Large intestine (tissue), 3 donors: ENCODE measurements at regions not wholly inside any gene's neighbourhood (a gene's known extent, or its start where the extent isn't known, plus 50 kb on each side); places are given as distances from the start of the nearest gene placed in this dataset.

ENCODE experiments used
- DNase-seq, 2 donors: peaks; one replicate each; pipeline versions ENCODE4 v3.0.0 to v3.0.0-alpha.2; 2013
- H3K27ac ChIP-seq: one replicate; pipeline ENCODE4 v1.5.1; 2013; ENCODE audit warnings: low read length
- H3K27me3 ChIP-seq: 2 replicates; pipeline ENCODE4 v1.6.1; 2013; ENCODE audit warnings: low read length; ENCODE audit not compliant: control insufficient read depth, insufficient read depth
- H3K36me3 ChIP-seq: 2 replicates; pipeline ENCODE4 v1.6.1; 2013; ENCODE audit warnings: low read length; ENCODE audit not compliant: control insufficient read depth, insufficient read depth
- H3K4me1 ChIP-seq: one replicate; pipeline ENCODE4 v1.6.1; 2013; ENCODE audit warnings: low read length; ENCODE audit not compliant: control insufficient read depth, insufficient read depth
- H3K4me3 ChIP-seq: one replicate; pipeline ENCODE4 v1.5.1; 2013; ENCODE audit warnings: low read length
- H3K9me3 ChIP-seq: one replicate; pipeline ENCODE4 v1.6.1; 2013; ENCODE audit warnings: mild to moderate bottlenecking, low read depth, low read length, moderate library complexity; ENCODE audit not compliant: control insufficient read depth
- WGBS: methylation state at CpG from one replicate; pipeline ENCODE4 v1.1.5; 2013; ENCODE audit warnings: low lambda C conversion rate; ENCODE audit not compliant: insufficient coverage; 5-methylcytosine and 5-hydroxymethylcytosine counted together

DNA sequence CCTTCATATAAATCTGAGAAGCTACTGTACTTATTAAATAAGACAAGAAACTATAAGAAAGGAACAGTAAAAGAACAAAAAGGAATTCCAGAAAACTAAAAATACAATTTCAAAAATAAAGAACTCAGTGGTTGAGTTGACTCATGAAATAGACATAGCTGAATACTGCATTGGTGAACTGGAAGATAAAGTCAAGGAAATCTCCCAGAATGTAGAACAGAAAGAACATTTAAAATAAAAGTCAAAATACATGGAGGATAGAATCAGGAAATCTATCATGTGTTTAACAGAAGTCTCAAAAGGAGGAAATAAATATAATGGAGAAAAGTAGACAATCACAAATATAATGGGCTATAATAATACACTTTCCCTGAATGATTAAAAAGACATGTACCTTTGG, 136.4 kb upstream of the PMFBP1 start:
- no peak for DNase-seq
- no peak overlapping the region for H3K4me3 ChIP-seq
- H3K27me3 ChIP-seq = no peaks in the 10 kb centered on the region
- H3K36me3 ChIP-seq = no peaks in the 10 kb centered on the region
- H3K9me3 ChIP-seq = no peaks in the 10 kb centered on the region
- H3K27ac ChIP-seq = no peak overlapping the region
- no peaks in the 10 kb centered on the region for H3K4me1 ChIP-seq

GRCh38 chr16:72302332-72302731, 130.4 kb upstream of the PMFBP1 start:
- Histone ChIP-seq H3K27me3 (peaks cover 10% of the 10 kb centered on the region), H3K4me3 (no peak overlapping the region), H3K36me3 (no peaks in the 10 kb centered on the region), H3K9me3 (peaks cover 3% of the 10 kb centered on the region), H3K4me1 (peaks cover 12% of the 10 kb centered on the region), H3K27ac (no peak overlapping the region)
- no peak for DNase-seq
- WGBS = no CpG with 5 or more reads among the region's 2 CpGs

- Histone ChIP-seq H3K9me3 (peaks cover 3% of the 10 kb centered on the region), H3K36me3 (no peaks in the 10 kb centered on the region), H3K4me3 (no peak overlapping the region), H3K27ac (no peak overlapping the region), H3K27me3 (peaks cover 11% of the 10 kb centered on the region), H3K4me1 (peaks cover 12% of the 10 kb centered on the region)
- WGBS = 83% methylated on average over 2 of the region's 8 CpGs
- no peak for DNase-seq
These were observed 129.7 kb upstream of the PMFBP1 start for GRCh38 chr16:72301523-72302236.

DNA sequence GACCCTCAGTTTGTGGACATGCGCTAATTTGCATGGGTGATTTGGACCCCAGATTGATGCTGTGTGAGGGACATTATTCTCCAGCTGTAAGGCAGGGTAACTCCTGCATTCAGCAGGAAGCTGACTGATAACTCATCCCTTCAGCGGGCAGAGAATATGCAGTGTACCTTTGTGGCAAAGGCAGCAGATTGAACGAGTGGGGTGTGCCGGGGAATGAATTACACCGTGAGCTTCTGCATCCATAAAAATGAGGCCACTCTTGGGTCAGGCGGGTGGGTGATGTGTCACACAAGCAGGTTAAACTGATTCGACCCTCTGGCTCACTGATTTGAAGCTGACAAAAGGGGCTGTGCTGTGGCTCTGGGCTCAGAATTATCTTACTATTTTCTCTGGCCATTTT, 128.9 kb upstream of the PMFBP1 start:
- no peak overlapping the region for H3K27ac ChIP-seq
- H3K4me3 ChIP-seq = no peak overlapping the region
- peaks cover 3% of the 10 kb centered on the region for H3K9me3 ChIP-seq
- H3K36me3 ChIP-seq = no peaks in the 10 kb centered on the region
- peak; percentile 19 to 40 for DNase-seq
- peaks cover 12% of the 10 kb centered on the region for H3K4me1 ChIP-seq
- peaks cover 12% of the 10 kb centered on the region for H3K27me3 ChIP-seq
- no CpG with 5 or more reads among the region's 7 CpGs for WGBS

DNA sequence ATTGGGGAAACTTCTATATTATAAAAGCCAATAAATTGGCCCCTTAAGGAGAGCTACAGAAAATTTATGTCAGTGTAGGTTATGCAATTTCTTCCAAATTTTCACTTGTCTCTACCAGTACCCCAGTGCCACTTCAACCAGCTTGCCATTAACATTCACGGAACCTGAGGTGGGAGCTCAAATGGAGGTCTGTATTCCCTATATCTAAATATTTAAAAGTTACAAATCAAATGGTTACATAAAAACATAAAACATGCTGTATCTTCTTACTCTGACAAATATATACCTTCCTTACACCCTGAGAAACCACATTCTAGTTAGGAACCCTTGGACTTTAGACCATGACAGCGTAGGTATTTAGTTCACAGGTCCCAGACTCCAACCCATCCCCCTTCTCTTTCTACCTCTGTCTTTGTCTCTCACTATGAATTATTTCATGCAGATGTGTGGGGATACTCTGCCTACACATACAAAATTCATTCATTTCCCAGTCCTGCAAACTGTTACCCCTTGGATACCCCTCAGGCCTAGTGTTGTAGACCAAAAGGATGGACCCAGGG, 127.8 kb upstream of the PMFBP1 start:
- H3K9me3 ChIP-seq = peaks cover 3% of the 10 kb centered on the region
- WGBS = 100% methylated on average over 1 of the region's 2 CpGs
- peaks cover 12% of the 10 kb centered on the region for H3K4me1 ChIP-seq
- DNase-seq = peak in 1 of 2 donors; percentile 46
- no peaks in the 10 kb centered on the region for H3K36me3 ChIP-seq
- no peak overlapping the region for H3K4me3 ChIP-seq
- H3K27me3 ChIP-seq = peaks cover 12% of the 10 kb centered on the region
- H3K27ac ChIP-seq = no peak overlapping the region

- H3K27me3 ChIP-seq = peaks cover 12% of the 10 kb centered on the region
- H3K36me3 ChIP-seq = no peaks in the 10 kb centered on the region
- no peak overlapping the region for H3K4me3 ChIP-seq
- H3K9me3 ChIP-seq = peaks cover 3% of the 10 kb centered on the region
- H3K27ac ChIP-seq = no peak overlapping the region
- peak; percentile 16 to 63 for DNase-seq
- WGBS = 57% methylated on average over 1 of the region's 1 CpG
- peaks cover 12% of the 10 kb centered on the region for H3K4me1 ChIP-seq
These were observed 127.0 kb upstream of the PMFBP1 start for GRCh38 chr16:72298961-72299360.

DNA sequence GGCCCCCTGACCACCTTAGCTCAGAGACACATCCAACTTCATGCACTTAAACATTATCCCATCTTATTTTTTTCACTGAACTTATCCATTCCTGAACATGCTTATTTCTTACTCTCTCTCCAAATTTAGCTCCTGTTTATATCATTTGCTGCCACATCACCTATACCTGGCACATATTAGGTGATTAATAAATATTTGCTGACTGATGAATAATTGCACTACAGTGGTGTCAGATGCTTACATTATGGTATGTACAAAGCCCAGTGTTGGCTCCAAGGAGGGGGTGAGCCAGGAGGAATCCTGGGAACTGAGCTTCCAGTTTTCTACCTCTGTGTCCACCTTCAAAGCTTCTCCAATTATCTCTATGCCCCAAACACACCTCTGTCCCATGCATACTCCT, 124.0 kb upstream of the PMFBP1 start:
- H3K27me3 ChIP-seq = peaks cover 8% of the 10 kb centered on the region
- no peak overlapping the region for H3K4me3 ChIP-seq
- H3K4me1 ChIP-seq = peaks cover 12% of the 10 kb centered on the region
- no peaks in the 10 kb centered on the region for H3K36me3 ChIP-seq
- no peak for DNase-seq
- no peak overlapping the region for H3K27ac ChIP-seq
- peaks cover 3% of the 10 kb centered on the region for H3K9me3 ChIP-seq

- DNase-seq = no peak
- Histone ChIP-seq H3K9me3 (no peaks in the 10 kb centered on the region), H3K27me3 (peaks cover under 1% of the 10 kb centered on the region), H3K27ac (no peak overlapping the region), H3K4me3 (no peak overlapping the region), H3K4me1 (no peaks in the 10 kb centered on the region), H3K36me3 (no peaks in the 10 kb centered on the region)
These were observed 119.6 kb upstream of the PMFBP1 start for GRCh38 chr16:72291531-72291981.

GRCh38 chr16:72291121-72291520, 119.2 kb upstream of the PMFBP1 start:
- no peaks in the 10 kb centered on the region for H3K9me3 ChIP-seq
- no peaks in the 10 kb centered on the region for H3K36me3 ChIP-seq
- H3K4me3 ChIP-seq = no peak overlapping the region
- H3K4me1 ChIP-seq = no peaks in the 10 kb centered on the region
- WGBS = 89% methylated on average over 3 of the region's 3 CpGs
- DNase-seq = no peak
- no peak overlapping the region for H3K27ac ChIP-seq
- no peaks in the 10 kb centered on the region for H3K27me3 ChIP-seq

- no peak overlapping the region for H3K27ac ChIP-seq
- H3K4me3 ChIP-seq = no peak overlapping the region
- H3K9me3 ChIP-seq = no peaks in the 10 kb centered on the region
- DNase-seq = no peak
- no peaks in the 10 kb centered on the region for H3K36me3 ChIP-seq
- no peaks in the 10 kb centered on the region for H3K4me1 ChIP-seq
- H3K27me3 ChIP-seq = no peaks in the 10 kb centered on the region
These were observed 115.7 kb upstream of the PMFBP1 start for GRCh38 chr16:72287649-72288048.

- Histone ChIP-seq H3K4me3 (no peak overlapping the region), H3K9me3 (no peaks in the 10 kb centered on the region), H3K27ac (no peak overlapping the region), H3K36me3 (no peaks in the 10 kb centered on the region), H3K4me1 (no peaks in the 10 kb centered on the region), H3K27me3 (no peaks in the 10 kb centered on the region)
- DNase-seq = no peak
- WGBS = no CpG with 5 or more reads among the region's 3 CpGs
These were observed 115.1 kb upstream of the PMFBP1 start for GRCh38 chr16:72286936-72287620.
